GM21619 (cell line): ENCODE measurements at regions not wholly inside any gene's neighbourhood (a gene's known extent, or its start where the extent isn't known, plus 50 kb on each side); places are given as distances from the start of the nearest gene placed in this dataset.

Experiments
- ATAC-seq: cut with Tn5 transposase; IDR thresholded peaks from one replicate; pipeline ENCODE4 v1.9.1; 2021; ENCODE audit not compliant: unreplicated experiment

- ATAC-seq, result no peak
Measured at GRCh38 chr11:97814325-97814959, 1206.3 kb upstream of the CNTN5 start.

GRCh38 chr11:97815667-97816066 lies 1205.1 kb upstream of the CNTN5 start:
- no peak for ATAC-seq

GRCh38 chr11:97832451-97832850 lies 1188.3 kb upstream of the CNTN5 start:
- ATAC-seq, result no peak

- ATAC-seq, result no peak
Measured at GRCh38 chr11:97833412-97833811, 1187.3 kb upstream of the CNTN5 start.

GRCh38 chr11:97844016-97844415 lies 1176.7 kb upstream of the CNTN5 start:
- no peak for ATAC-seq

GRCh38 chr11:97847730-97848129 lies 1173.0 kb upstream of the CNTN5 start:
- no peak for ATAC-seq

- ATAC-seq, result no peak
Measured at GRCh38 chr11:97850701-97851100, 1170.0 kb upstream of the CNTN5 start.

- no peak for ATAC-seq
Measured at GRCh38 chr11:97854357-97854756, 1166.4 kb upstream of the CNTN5 start.

GRCh38 chr11:97854877-97855276 lies 1165.9 kb upstream of the CNTN5 start:
- no peak for ATAC-seq

GRCh38 chr11:97856666-97857065 lies 1164.1 kb upstream of the CNTN5 start:
- no peak for ATAC-seq

- no peak for ATAC-seq
Measured at GRCh38 chr11:97860237-97860636, 1160.5 kb upstream of the CNTN5 start.

GRCh38 chr11:97862021-97862420 lies 1158.7 kb upstream of the CNTN5 start:
- ATAC-seq, result no peak

- no peak for ATAC-seq
Measured at GRCh38 chr11:97865424-97866012, 1155.2 kb upstream of the CNTN5 start.

GRCh38 chr11:97871816-97872215 lies 1148.9 kb upstream of the CNTN5 start:
- no peak for ATAC-seq

GRCh38 chr11:97880209-97880608 lies 1140.5 kb upstream of the CNTN5 start:
- no peak for ATAC-seq

- ATAC-seq, result no peak
Measured at GRCh38 chr11:97883086-97883485, 1137.7 kb upstream of the CNTN5 start.

GRCh38 chr11:97888641-97889040 lies 1132.1 kb upstream of the CNTN5 start:
- no peak for ATAC-seq

- ATAC-seq, result no peak
Measured at GRCh38 chr11:97890466-97890865, 1130.3 kb upstream of the CNTN5 start.

- no peak for ATAC-seq
Measured at GRCh38 chr11:97893612-97894011, 1127.1 kb upstream of the CNTN5 start.

GRCh38 chr11:97894978-97895377 lies 1125.8 kb upstream of the CNTN5 start:
- ATAC-seq, result no peak

GRCh38 chr11:97895572-97895971 lies 1125.2 kb upstream of the CNTN5 start:
- ATAC-seq, result no peak

GRCh38 chr11:97902828-97903227 lies 1117.9 kb upstream of the CNTN5 start:
- ATAC-seq, result no peak

- ATAC-seq, result no peak
Measured at GRCh38 chr11:97905101-97905500, 1115.6 kb upstream of the CNTN5 start.
